Mammary epithelial cell (primary cell): ENCODE measurements at regions not wholly inside any gene's neighbourhood (a gene's known extent, or its start where the extent isn't known, plus 50 kb on each side); places are given as distances from the start of the nearest gene placed in this dataset.

Experiments used
- EZH2 ChIP-seq: IDR thresholded peaks from 2 replicates; pipeline ENCODE4 v1.6.1; 2012; ENCODE audit warnings: low read length, inconsistent platforms, borderline replicate concordance
- TF ChIP-seq, protein P1 (sequence below), 2 donors: IDR thresholded peaks in 1 of 2; conservative IDR thresholded peaks in 1 of 2; 2 replicates each; pipeline ENCODE4 v1.5.1; 2011 to 2012; ENCODE audit warnings: inconsistent platforms in 2 of 2, low read length in 2 of 2, mild to moderate bottlenecking in 2 of 2, control low read depth in 1 of 2, low read depth in 1 of 2; ENCODE audit not compliant: insufficient read depth in 1 of 2; ENCODE audit errors: extremely low read depth in 1 of 2

DNA sequence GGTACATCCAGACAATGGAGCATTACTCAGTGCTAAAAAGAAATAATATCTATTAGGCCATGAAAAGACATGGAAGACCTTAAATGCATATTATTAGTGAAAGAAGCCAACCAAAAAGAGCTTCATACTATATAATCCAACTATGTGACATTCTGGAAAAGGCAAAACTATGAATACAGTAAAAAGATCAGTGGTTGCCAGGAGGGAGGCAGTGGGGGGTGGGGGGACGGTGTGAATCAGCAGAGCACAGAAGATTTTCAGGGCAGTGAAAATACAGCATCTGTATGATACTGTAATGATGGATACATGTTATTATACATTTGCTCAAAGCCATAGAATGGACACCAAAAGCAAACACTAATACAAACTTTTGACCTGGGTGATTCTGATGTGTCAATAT is 339.4 kb upstream of the SNX7 start:
- TF ChIP-seq, protein P1, sequence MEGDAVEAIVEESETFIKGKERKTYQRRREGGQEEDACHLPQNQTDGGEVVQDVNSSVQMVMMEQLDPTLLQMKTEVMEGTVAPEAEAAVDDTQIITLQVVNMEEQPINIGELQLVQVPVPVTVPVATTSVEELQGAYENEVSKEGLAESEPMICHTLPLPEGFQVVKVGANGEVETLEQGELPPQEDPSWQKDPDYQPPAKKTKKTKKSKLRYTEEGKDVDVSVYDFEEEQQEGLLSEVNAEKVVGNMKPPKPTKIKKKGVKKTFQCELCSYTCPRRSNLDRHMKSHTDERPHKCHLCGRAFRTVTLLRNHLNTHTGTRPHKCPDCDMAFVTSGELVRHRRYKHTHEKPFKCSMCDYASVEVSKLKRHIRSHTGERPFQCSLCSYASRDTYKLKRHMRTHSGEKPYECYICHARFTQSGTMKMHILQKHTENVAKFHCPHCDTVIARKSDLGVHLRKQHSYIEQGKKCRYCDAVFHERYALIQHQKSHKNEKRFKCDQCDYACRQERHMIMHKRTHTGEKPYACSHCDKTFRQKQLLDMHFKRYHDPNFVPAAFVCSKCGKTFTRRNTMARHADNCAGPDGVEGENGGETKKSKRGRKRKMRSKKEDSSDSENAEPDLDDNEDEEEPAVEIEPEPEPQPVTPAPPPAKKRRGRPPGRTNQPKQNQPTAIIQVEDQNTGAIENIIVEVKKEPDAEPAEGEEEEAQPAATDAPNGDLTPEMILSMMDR (conservative IDR thresholded peaks at IDR 0.05 in 1 of 2, IDR thresholded peaks at IDR 0.05 in 1 of 2; ENCODE audit: extremely low read depth in 1 of 2, insufficient read depth in 1 of 2, low read depth in 1 of 2, low read length in 2 of 2) = no peak
- no peak for TF ChIP-seq EZH2
